GM19463 (cell line): ENCODE measurements at regions not wholly inside any gene's neighbourhood (a gene's known extent, or its start where the extent isn't known, plus 50 kb on each side); places are given as distances from the start of the nearest gene placed in this dataset.

ENCODE experiments used
- ATAC-seq: cut with Tn5 transposase; IDR thresholded peaks from one replicate; pipeline ENCODE4 v1.9.1; 2021; ENCODE audit warnings: mild to moderate bottlenecking, moderate library complexity; ENCODE audit not compliant: unreplicated experiment

DNA sequence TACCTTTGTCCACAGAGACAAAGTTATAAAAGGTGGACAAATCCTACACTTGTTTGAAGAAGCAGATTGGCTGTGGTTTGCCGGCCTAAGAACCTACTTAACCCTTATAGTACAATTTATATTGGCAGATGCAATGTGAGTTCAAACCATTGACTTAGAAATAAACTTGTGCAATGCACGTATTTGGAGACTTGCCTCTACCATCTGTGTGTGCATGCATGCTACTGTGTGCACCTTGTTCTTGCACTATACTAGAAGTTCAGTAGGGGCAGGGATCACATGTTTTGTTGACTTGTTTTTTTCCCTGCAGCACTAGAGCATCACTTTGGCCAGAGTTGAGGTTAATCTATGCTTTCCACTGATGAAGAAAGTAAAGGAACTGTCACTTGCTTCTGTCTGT is 163.1 kb upstream of the SERP2 start:
- ATAC-seq: no peak

DNA sequence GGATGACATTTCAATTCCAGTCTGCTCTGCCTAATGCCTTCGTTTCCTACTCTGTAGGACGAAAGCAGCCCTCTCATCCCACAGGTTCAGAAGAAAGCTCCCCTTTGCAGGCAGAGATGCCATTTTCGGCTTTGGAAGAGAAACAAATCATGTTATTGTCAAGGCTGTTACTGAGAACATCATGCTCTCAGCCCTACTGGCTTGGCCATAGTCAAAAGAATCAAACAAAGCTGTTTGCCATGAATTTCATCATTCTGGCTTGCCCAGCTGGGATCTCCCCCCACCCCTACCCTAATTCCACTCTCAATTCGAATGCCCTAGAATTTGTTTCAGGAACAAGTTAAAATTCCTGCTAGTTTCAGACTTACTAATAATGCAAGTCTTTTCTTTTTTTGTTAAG is 162.3 kb upstream of the SERP2 start:
- no peak for ATAC-seq

DNA sequence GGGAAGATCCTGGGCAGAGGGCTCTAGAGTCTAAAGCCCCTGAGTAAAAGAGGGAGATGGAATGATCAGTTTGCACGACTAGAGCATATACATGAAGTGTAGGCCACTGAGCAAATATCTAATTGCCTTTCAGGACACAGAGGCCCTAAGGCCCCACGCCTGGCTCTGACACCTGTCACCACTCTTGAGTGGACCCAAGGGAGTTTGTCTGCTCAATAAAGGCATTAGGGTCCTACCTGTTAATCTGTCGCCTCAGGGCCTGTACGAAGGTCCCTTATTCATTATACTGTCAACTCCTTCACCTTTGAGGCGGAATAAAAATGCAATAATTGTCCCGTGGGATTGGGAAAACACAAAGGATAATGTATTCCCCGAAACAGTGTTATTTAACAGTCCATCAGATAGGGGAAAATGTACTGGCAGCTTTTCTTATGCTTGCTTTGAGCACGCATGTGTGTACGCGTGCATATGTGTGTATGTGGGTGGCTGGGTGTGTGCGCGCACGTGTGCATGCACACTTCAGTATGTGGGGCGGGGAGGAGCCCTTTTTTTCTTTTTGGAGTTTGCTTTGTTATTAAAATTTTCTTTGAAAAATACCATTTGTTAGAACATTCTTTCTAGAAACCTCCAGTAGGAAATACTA is 161.8 kb upstream of the SERP2 start:
- ATAC-seq: no peak

DNA sequence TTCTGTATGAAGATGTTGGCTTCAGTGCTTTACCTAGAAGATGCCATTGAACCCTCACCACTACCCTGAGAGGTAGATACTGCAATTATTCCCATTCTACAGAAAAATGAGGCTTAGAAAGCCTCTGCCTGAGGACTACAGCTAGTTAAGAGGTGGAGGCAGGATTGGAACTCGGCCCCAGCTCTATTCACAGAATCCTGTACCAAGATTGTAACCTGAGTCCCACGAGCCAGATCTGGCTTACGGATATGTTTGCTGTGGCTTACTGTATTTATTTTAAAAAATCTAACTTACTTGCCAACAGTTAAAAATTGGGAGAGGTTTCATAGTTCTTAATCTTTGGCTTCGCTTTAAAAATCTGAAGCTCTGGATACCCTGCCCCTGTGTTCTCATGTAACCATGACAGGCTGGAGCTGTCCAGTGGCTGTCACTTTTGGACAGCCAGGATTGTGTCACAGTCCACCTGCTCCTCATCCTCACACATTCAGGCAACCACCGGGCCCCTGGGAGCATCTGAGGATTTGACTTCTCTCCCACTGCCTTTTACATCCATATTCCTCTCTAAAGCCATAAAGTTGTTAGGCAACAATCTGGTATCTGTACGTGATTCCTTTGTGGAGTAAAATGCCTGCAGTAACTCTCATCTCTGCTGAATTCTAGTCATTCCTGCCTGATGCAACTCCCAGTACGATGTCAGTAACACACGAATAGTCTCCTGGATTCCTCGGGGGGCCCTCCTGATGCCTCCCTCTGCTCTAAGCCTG is 160.8 kb upstream of the SERP2 start:
- no peak for ATAC-seq

DNA sequence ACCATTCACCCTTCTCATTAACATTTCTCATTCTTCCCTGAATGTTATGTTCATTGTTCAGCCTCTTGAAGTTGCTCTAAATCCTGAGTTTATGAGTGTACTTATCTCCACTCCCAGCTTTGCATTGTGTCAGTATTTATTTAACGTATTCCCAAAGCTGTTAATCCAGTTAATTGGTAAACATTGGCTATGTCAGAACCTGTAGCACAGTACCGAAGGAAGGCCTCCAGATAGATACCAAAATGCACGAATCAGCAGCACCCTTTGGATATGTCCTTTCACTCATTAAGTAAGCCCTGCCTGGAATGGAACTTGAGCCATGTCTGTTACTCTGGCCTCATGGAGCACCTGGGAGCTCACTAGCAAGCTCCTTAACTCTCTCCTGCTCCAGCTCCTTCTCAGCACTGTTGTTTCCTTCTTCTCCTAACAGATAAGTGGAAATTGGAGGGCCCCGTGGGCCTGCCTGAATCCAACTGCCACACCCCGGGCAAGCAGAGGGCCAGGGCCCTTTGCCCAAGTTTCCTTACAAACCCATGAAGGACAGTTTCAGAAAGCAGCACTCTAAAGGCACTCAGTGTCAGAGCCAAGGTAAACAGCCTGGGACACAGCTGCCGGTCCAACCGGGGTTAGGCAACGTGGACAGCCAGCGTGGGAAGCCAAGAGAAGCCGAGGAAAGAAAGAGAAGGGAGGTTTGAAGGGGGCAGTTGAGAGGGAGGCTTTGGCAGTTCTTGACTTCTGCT is 155.0 kb upstream of the SERP2 start:
- no peak for ATAC-seq

DNA sequence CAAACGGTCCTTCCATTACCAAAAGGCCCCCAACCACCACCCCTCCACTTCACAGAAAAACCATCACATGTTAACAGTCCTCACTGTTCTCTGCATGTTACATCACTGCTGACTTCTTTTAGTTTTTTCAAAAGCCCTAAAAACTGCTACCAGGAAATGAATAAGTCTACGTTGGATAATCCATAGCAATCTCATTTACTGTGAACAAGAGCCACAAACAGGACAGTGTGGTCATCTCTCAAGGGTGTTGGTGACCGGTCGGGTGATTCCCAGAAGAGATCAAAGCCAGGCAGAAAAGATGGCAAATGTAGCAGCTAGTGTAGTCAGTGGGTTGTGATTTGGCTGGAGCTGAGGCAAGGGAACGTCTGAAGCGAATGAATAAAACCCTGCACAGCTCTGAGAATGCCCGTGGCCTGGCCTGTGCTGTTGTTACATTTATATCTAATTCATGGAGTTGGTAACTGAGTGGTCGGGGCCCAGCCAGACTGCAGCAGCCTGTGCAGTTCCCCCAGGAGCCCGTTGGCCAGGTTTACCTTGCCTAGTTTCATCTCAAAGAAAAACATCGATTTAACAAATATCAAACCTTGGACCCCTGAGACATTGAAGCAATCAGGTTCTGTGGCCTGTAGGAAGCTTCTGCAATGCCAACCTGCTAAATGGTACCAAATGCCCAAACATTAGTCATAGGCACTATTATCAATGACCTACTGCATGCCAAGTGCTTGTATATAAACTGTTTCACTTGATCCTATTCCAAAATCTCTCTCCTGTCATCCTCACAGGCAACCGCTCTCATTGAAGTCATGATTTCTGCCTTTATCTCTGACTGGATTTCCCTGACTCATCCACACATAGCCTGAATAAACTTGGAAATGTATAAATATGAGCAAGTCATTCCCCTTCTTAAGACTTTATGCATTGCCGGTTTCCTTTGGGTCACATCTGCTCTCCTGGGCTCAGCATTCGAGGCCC is 153.8 kb upstream of the SERP2 start:
- no peak for ATAC-seq

DNA sequence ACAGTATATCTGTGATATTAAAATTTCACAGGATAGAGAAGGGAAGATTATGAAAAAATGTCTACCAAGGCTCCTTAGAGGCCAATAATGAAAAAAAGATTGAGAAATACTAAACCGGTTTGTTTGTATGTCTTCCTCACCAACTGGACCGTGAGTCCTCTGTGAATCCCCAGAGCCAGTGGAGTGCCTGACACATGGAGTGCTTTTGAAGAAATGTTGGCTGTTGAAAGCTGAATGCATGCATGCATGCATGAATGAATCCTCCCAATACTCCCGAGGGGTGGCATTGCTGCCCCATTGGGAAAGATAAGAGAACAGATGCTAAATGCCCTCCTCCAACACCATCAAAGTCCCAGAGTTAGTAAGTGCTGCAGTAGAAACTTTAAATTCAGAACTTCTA is 152.7 kb upstream of the SERP2 start:
- no peak for ATAC-seq

- no peak for ATAC-seq
Measured at GRCh38 chr13:44221657-44222056, 152.0 kb upstream of the SERP2 start.

DNA sequence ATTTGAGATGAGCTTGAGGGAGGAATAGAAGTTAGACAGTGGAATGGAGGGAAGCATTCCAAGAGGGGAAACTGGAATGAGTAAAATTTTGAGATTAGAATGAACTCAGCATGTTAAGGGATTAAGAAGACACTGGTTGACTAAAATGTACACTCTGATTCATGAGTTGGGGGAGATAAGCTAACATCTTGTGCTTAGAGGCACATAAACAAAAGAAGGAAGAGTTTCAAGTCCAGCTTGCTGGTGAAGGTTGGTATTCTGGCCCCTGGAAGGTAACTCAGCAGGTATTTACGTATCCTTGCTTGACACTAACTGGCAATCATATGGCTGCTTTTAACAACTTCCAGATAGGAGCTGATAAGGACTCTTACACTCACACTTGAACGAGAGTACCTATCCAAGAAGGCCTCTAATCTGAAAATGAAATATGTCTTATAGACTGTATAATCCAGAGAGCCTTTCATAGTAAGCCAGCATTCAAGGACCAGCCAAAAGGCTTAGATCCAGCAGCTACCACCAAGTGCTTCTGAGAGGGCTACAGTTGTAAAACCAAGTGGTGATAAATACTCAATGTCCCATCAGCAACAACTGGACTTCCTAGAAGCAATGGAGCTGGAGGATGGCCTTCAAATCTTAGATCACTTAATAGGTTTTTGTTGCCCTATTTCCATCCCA is 149.7 kb upstream of the SERP2 start:
- ATAC-seq: no peak

GRCh38 chr13:44224450-44225149 is 149.0 kb upstream of the SERP2 start:
- no peak for ATAC-seq

- ATAC-seq: no peak
Measured at GRCh38 chr13:44229371-44230030, 144.1 kb upstream of the SERP2 start.

GRCh38 chr13:44230071-44230470 is 143.6 kb upstream of the SERP2 start:
- ATAC-seq: no peak

DNA sequence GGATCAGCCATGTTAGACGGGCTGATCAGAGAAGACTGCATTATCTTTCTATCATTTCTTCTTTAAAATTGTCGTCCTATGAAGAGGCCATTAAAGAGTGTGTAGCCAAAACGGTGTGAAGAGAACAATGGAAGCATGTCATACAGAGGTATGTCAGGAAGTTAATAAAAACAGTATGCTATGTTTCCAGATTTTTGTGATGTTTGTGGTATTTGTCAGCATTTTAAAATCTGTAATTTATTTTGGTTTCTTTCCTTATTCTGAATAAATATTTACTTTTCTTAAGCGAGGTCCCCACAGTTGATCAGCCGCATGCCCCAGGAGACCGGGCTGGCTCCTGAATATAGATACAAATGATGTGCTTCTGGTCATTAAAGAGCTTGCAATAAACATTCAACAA is 142.9 kb upstream of the SERP2 start:
- no peak for ATAC-seq

DNA sequence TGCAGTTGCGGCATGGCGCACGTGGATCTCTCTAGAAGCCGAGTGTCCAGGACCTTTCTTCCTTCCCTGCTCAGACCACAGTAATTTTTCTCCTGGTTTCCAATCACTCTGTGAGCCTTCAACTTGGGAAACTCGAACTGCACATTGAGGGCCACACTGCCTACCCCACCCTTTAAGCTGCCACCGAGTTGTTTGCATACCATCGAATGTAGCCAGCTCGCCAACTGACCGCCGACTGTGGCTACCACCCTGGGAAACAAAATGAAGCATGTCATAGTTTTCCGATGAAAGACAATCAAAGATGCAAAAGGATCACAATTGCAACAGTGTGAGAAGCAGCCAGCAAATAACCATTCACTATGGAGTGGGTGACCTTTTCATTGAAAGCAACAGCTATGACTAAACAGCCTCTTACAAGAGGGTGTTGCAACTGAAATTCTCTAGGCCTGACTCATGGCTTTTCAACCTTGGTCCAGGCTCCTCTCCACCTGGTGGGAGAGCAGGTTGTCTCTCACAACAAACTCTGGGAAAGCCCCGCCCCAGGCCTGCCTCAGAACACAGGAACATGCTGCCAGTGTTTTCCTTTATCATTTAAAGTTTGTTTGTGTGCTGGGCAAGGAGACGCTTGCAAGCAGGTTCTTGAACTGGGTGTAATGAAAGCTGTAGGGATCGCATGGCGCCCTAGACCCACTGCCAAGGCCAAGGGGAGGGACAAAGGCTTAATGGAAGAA is 141.7 kb upstream of the SERP2 start:
- ATAC-seq: no peak

DNA sequence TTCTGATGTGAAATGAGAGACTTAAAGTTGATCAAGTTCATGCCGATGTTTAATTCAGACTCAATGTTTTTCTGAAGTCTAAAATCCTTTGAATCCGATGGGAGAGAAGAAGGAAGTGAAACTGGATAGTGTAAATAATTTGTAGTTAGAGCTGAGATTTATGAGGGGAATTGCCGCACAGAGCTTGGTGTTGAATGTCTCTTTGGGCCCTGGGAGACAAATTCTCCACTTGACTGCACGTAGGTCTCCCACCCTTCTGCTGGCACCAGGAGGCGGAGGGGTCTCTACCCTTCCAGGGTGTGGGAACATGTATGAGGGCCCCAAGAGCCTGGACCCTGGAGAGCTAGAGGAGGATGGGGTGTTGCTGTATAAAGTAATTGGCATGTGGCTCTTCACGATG is 140.8 kb upstream of the SERP2 start:
- ATAC-seq: no peak

- ATAC-seq: no peak
Measured at GRCh38 chr13:44234566-44234965, 139.1 kb upstream of the SERP2 start.

GRCh38 chr13:44236370-44236769 is 137.3 kb upstream of the SERP2 start:
- no peak for ATAC-seq

DNA sequence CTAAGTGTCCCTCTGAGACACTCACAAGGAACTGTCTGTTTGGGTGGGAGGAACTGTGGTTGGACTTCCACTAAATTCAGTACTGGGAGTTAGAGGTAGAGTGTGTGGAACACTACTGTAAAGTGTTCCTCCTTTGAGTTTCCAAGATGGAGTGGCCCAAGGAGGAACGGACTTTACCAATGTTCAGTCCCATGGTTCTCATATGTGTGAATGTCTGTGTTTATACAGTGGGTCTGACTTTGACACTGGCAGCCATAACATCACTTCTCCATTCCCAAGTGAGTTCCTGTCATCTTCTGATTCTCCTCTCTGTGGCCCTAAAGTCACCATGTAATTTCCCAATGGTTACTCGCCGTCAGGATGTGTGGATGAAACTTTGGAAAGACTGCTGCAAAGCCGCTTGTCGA is 136.8 kb upstream of the SERP2 start:
- no peak for ATAC-seq
